Upper lobe of left lung (tissue), 6 donors: ENCODE measurements at regions not wholly inside any gene's neighbourhood (a gene's known extent, or its start where the extent isn't known, plus 50 kb on each side); places are given as distances from the start of the nearest gene placed in this dataset.

Source experiments
- ATAC-seq, 2 donors: fragments of 200-7000 bp; cut with Tn5 transposase; one replicate each; pipeline ENCODE4 v1.9.1; 2022; ENCODE audit warnings: mild to moderate bottlenecking in 2 of 2, moderate library complexity in 2 of 2; ENCODE audit not compliant: low FRiP score in 2 of 2
- DNase-seq, 2 donors: peaks; one replicate each; pipeline ENCODE4 v3.0.0-alpha.2; 2019 to 2020
- H3K27ac ChIP-seq, 4 donors: fragments of 200-600 bp; sonication (generic); one replicate each; pipeline ENCODE4 v1.5.1; 2016 to 2019
- H3K27me3 ChIP-seq, 4 donors: fragments of 200-600 bp; sonication (generic); one replicate each; pipeline ENCODE4 v1.5.1; 2017 to 2019
- H3K36me3 ChIP-seq, 4 donors: fragments of 200-600 bp; sonication (generic); one replicate each; pipeline ENCODE4 v1.5.1; 2016 to 2019
- H3K4me1 ChIP-seq, 4 donors: fragments of 200-600 bp; sonication (generic); one replicate each; pipeline ENCODE4 v1.5.1; 2018 to 2019
- H3K4me3 ChIP-seq, 4 donors: fragments of 200-600 bp; sonication (generic); one replicate each; pipeline ENCODE4 v1.5.1; 2017 to 2019; ENCODE audit warnings: mild to moderate bottlenecking in 2 of 4, moderate library complexity in 1 of 4
- H3K9me3 ChIP-seq, 4 donors: fragments of 200-600 bp; sonication (generic); one replicate each; pipeline ENCODE4 v1.5.1; 2018 to 2019
- CTCF ChIP-seq, 6 experiments: fragments of 450-650 bp in 4 of 6; fragments of 200-600 bp in 2 of 6; sonication (generic) in 2 of 6; IDR thresholded peaks; one replicate each; pipeline ENCODE4 v1.5.1; 2016 to 2019; ENCODE audit warnings: antibody characterized with exemption in 6 of 6
- EP300 ChIP-seq, 4 donors: sonication (generic); formaldehyde crosslinking; IDR thresholded peaks; one replicate each; pipeline ENCODE4 v1.5.1; 2017; ENCODE audit warnings: antibody characterized with exemption in 4 of 4, control low read depth in 2 of 4
- POLR2A ChIP-seq, 4 donors: fragments of 450-650 bp; IDR thresholded peaks; one replicate each; pipeline ENCODE4 v1.5.1; 2016 to 2017; ENCODE audit warnings: antibody characterized with exemption in 4 of 4, mild to moderate bottlenecking in 2 of 4
- POLR2AphosphoS5 ChIP-seq, 2 donors: sonication (generic); formaldehyde crosslinking; IDR thresholded peaks; one replicate each; pipeline ENCODE4 v1.5.1; 2017; ENCODE audit warnings: antibody characterized with exemption in 2 of 2
- WGBS, 2 donors: methylation state at CpG; one replicate each; pipeline ENCODE4 v1.1.5; 2017 to 2018; 5-methylcytosine and 5-hydroxymethylcytosine counted together
- donor health status: DM: no; HTN: no; CAD: no; lungs with moderate emphysema.
- donor health status: DM: no; HTN: yes; CAD: no; lungs with severe emphysema.

GRCh38 chr5:143739746-143740145 lies 72.2 kb upstream of the HMHB1 start:
- DNase-seq: no peak
- WGBS, 2 donors: 96 to 100% methylated on average over 1 of the region's 1 CpG
- H3K27ac ChIP-seq: no peak overlapping the region
- TF ChIP-seq EP300 (IDR thresholded peaks at IDR 0.05): no peak
- TF ChIP-seq CTCF (IDR thresholded peaks at IDR 0.05): no peak
- TF ChIP-seq POLR2A (IDR thresholded peaks at IDR 0.05): no peak
- no peak for TF ChIP-seq POLR2AphosphoS5 (IDR thresholded peaks at IDR 0.05)
- peaks cover 0 to 8% (median 1%) of the 10 kb centered on the region in 4 donors for H3K4me1 ChIP-seq
- H3K36me3 ChIP-seq: no peaks in the 10 kb centered on the region
- H3K27me3 ChIP-seq: no peaks in the 10 kb centered on the region
- no peak overlapping the region for H3K4me3 ChIP-seq
- no peaks in the 10 kb centered on the region for H3K9me3 ChIP-seq
- ATAC-seq: no peak

GRCh38 chr5:143738417-143739401 lies 73.3 kb upstream of the HMHB1 start:
- DNase-seq: no peak
- peaks cover 0 to 5% (median 0%) of the 10 kb centered on the region in 4 donors for H3K4me1 ChIP-seq
- H3K27me3 ChIP-seq: no peaks in the 10 kb centered on the region
- no peak for ATAC-seq
- H3K9me3 ChIP-seq: no peaks in the 10 kb centered on the region
- H3K4me3 ChIP-seq: no peak overlapping the region
- H3K27ac ChIP-seq: no peak overlapping the region
- no peak for TF ChIP-seq POLR2A (IDR thresholded peaks at IDR 0.05)
- no peak for TF ChIP-seq EP300 (IDR thresholded peaks at IDR 0.05)
- no peak for TF ChIP-seq POLR2AphosphoS5 (IDR thresholded peaks at IDR 0.05)
- TF ChIP-seq CTCF (IDR thresholded peaks at IDR 0.05): no peak
- no peaks in the 10 kb centered on the region for H3K36me3 ChIP-seq
- 91 to 98% methylated on average over 2 of the region's 2 CpGs for WGBS, 2 donors

- Histone ChIP-seq H3K9me3 (no peaks in the 10 kb centered on the region), H3K27ac (no peak overlapping the region), H3K27me3 (no peaks in the 10 kb centered on the region), H3K4me1 (no peaks in the 10 kb centered on the region), H3K4me3 (no peak overlapping the region), H3K36me3 (no peaks in the 10 kb centered on the region)
- ATAC-seq (no peak), DNase-seq (no peak)
- WGBS, 2 donors: 50 to 70% methylated on average over 3 of the region's 3 CpGs
- TF ChIP-seq POLR2AphosphoS5 (IDR thresholded peaks at IDR 0.05): no peak
- no peak for TF ChIP-seq CTCF (IDR thresholded peaks at IDR 0.05)
- TF ChIP-seq POLR2A (IDR thresholded peaks at IDR 0.05): no peak
- no peak for TF ChIP-seq EP300 (IDR thresholded peaks at IDR 0.05)
Observed at GRCh38 chr5:143737062-143737461, 74.9 kb upstream of the HMHB1 start.

GRCh38 chr5:143734456-143734780 lies 77.5 kb upstream of the HMHB1 start:
- H3K4me3 ChIP-seq: no peak overlapping the region
- H3K9me3 ChIP-seq: no peaks in the 10 kb centered on the region
- no peaks in the 10 kb centered on the region for H3K36me3 ChIP-seq
- no peaks in the 10 kb centered on the region for H3K27me3 ChIP-seq
- no peak for DNase-seq
- TF ChIP-seq POLR2A (IDR thresholded peaks at IDR 0.05) (no peak), POLR2AphosphoS5 (IDR thresholded peaks at IDR 0.05) (no peak), CTCF (IDR thresholded peaks at IDR 0.05) (no peak), EP300 (IDR thresholded peaks at IDR 0.05) (no peak)
- no peak for ATAC-seq
- 89 to 92% methylated on average over 3 of the region's 3 CpGs for WGBS, 2 donors
- no peak overlapping the region for H3K27ac ChIP-seq
- H3K4me1 ChIP-seq: no peaks in the 10 kb centered on the region
